ENCODE measurements at regions not wholly inside any gene's neighbourhood (a gene's known extent, or its start where the extent isn't known, plus 50 kb on each side); places are given as distances from the start of the nearest gene placed in this dataset.

GRCh38 chr14:87233266-87233665 is 759.7 kb downstream of the GALC start:
- TF ChIP-seq CTCF (conservative IDR thresholded peaks at IDR 0.05; ENCODE audit: low read depth in 2 of 2) (no peak), CREB1 (CRISPR knock-in tag; IDR thresholded peaks at IDR 0.05; ENCODE audit: low read depth) (no peak)

All from GM23338 (cell line).